ENCODE measurements at regions not wholly inside any gene's neighbourhood (a gene's known extent, or its start where the extent isn't known, plus 50 kb on each side); places are given as distances from the start of the nearest gene placed in this dataset.

DNA sequence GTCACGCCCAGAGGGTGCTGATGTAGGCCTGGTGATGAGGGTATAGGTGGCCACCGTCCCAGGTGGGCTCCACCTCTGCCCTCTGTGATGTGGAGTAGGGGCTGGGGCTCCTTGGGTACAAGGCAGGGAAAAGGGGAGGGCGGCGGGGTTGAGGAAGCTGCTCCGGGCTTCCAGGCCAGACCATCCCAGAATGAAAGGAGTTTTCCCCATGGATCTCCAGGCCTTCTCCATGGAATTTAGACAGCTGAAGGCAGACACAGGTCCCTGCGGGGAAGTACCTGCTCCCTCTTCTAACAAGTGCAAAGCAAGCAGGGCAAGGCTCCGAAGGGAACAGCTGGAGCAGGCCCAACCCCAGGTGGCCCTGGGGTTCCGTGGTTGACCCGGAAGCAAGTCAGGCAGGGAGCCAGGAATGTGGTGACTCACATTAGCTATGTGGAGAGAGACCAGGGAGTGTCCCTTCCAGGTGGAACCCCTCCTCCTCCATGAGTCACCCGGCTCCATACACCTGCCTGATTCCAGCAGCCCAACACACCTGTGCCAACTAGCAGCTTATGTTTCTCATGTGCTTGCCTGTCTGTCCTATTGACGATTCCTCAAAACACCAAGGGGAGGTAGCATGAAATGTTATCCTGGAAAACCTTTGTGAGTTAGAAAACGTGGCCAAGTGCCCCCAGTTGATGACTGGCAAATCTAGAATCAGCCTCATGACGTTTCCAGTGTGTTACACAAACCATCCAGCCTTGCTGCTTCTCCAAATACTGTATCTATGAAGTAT is 59.7 kb upstream of the SNX9 start (continued):
- TF ChIP-seq TEAD2 (tag; IDR thresholded peaks at IDR 0.05) (peak; percentile 55; the same call in 1 of the 2 replicates), ZEB2 (IDR thresholded peaks at IDR 0.05) (peak; percentile 99), ZC3H4 (CRISPR knock-in tag; IDR thresholded peaks at IDR 0.05; ENCODE audit: borderline replicate concordance) (no peak), ZNF146 (CRISPR knock-in tag; IDR thresholded peaks at IDR 0.05; ENCODE audit: unreplicated experiment) (no peak), CEBPB (tag; IDR thresholded peaks at IDR 0.05) (0 out of 2 replicates have a peak, but pooled peaks have one; percentile 7), FOXP1 (CRISPR knock-in tag; IDR thresholded peaks at IDR 0.05) (0 out of 2 replicates have a peak, but pooled peaks have one; percentile 17), STAT6 (CRISPR knock-in tag; IDR thresholded peaks at IDR 0.05) (no peak), NFE2L1 (tag; IDR thresholded peaks at IDR 0.05; ENCODE audit: borderline replicate concordance, low read depth) (no peak), RAD51 (IDR thresholded peaks at IDR 0.05; ENCODE audit: borderline replicate concordance, low read depth) (no peak), SETDB1 (IDR thresholded peaks at IDR 0.05; ENCODE audit: low read length) (no peak), NR0B1 (IDR thresholded peaks at IDR 0.05; ENCODE audit: partially characterized antibody) (no peak), TCF3 (CRISPR knock-in tag; IDR thresholded peaks at IDR 0.05) (peak; percentile 63), TAF15 (IDR thresholded peaks at IDR 0.05; ENCODE audit: low read depth, low read length) (no peak), ZNF324 (CRISPR knock-in tag; IDR thresholded peaks at IDR 0.05) (no peak), ETV5 (CRISPR knock-in tag; IDR thresholded peaks at IDR 0.05; ENCODE audit: low read depth) (peak; percentile 70; the same call in 1 of the 2 replicates), CBX8 (IDR thresholded peaks at IDR 0.05; ENCODE audit: borderline replicate concordance, extremely low read depth, low read depth, low read length, poor library complexity, severe bottlenecking) (no peak), JUNB (CRISPR knock-in tag; conservative IDR thresholded peaks at IDR 0.05) (0 out of 2 replicates have a peak, but pooled peaks have one; percentile 46), STAT5A (IDR thresholded peaks at IDR 0.05; ENCODE audit: borderline replicate concordance, low read length) (no peak), SIN3A (IDR thresholded peaks at IDR 0.05; ENCODE audit: borderline replicate concordance in 2 of 2, control insufficient read depth in 1 of 2, low read depth in 2 of 2, low read length in 2 of 2) (peak in 1 of 2 experiments; percentile 20; a peak in 1 of 4 replicates)
- TF ChIP-seq, protein P1, sequence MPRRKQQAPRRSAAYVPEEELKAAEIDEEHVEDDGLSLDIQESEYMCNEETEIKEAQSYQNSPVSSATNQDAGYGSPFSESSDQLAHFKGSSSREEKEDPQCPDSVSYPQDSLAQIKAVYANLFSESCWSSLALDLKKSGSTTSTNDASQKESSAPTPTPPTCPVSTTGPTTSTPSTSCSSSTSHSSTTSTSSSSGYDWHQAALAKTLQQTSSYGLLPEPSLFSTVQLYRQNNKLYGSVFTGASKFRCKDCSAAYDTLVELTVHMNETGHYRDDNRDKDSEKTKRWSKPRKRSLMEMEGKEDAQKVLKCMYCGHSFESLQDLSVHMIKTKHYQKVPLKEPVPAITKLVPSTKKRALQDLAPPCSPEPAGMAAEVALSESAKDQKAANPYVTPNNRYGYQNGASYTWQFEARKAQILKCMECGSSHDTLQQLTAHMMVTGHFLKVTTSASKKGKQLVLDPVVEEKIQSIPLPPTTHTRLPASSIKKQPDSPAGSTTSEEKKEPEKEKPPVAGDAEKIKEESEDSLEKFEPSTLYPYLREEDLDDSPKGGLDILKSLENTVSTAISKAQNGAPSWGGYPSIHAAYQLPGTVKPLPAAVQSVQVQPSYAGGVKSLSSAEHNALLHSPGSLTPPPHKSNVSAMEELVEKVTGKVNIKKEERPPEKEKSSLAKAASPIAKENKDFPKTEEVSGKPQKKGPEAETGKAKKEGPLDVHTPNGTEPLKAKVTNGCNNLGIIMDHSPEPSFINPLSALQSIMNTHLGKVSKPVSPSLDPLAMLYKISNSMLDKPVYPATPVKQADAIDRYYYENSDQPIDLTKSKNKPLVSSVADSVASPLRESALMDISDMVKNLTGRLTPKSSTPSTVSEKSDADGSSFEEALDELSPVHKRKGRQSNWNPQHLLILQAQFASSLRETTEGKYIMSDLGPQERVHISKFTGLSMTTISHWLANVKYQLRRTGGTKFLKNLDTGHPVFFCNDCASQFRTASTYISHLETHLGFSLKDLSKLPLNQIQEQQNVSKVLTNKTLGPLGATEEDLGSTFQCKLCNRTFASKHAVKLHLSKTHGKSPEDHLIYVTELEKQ (CRISPR knock-in tag; IDR thresholded peaks at IDR 0.05): no peak

Data from K562 (cell line).